Transverse colon (tissue), 3 donors: ENCODE measurements at regions not wholly inside any gene's neighbourhood (a gene's known extent, or its start where the extent isn't known, plus 50 kb on each side); places are given as distances from the start of the nearest gene placed in this dataset.

Experiments used
- CTCF ChIP-seq, 5 experiments: fragments of 200-600 bp in 3 of 5; fragments of 450-650 bp in 2 of 5; sonication (generic) in 3 of 5; IDR thresholded peaks; 1 replicate in 2 of 5; 2 replicates in 3 of 5; pipeline ENCODE4 v1.5.1; 2016 to 2017; ENCODE audit warnings: antibody characterized with exemption in 5 of 5, inconsistent platforms in 3 of 5, mild to moderate bottlenecking in 2 of 5, moderate library complexity in 1 of 5
- EP300 ChIP-seq: sonication (generic); formaldehyde crosslinking; IDR thresholded peaks from one replicate; pipeline ENCODE4 v1.6.1; 2017; ENCODE audit warnings: antibody characterized with exemption, low read depth
- POLR2A ChIP-seq: fragments of 450-650 bp; IDR thresholded peaks from one replicate; pipeline ENCODE4 v1.6.1; 2016; ENCODE audit warnings: antibody characterized with exemption, mild to moderate bottlenecking, moderate library complexity

GRCh38 chr5:175148636-175149172 is 295.3 kb downstream of the DRD1 start:
- TF ChIP-seq EP300 = no peak
- TF ChIP-seq CTCF (IDR thresholded peaks at IDR 0.05) = no peak
- no peak for TF ChIP-seq POLR2A
